ENCODE measurements at regions not wholly inside any gene's neighbourhood (a gene's known extent, or its start where the extent isn't known, plus 50 kb on each side); places are given as distances from the start of the nearest gene placed in this dataset.

- DNase-seq (ENCODE audit: low read depth, low spot score) (peak; percentile 74), ATAC-seq (peak; percentile 85)
- no peaks in the 10 kb centered on the region for H3K79me2 ChIP-seq (ENCODE audit: insufficient read depth, low read length)
- peak overlapping the region; percentile 70 for H3K27ac ChIP-seq (ENCODE audit: low read depth, low read length)
- 0 out of 2 replicates have a peak, but pooled peaks have one; percentile 14 for TF ChIP-seq SIN3A (IDR thresholded peaks at IDR 0.05; ENCODE audit: low read depth)
- TF ChIP-seq EZH2 (IDR thresholded peaks at IDR 0.05) = no peak
- TF ChIP-seq JUND (IDR thresholded peaks at IDR 0.05) = peak; percentile 69
- peak; percentile 34; the same call in 1 of the 2 replicates for TF ChIP-seq CEBPB (IDR thresholded peaks at IDR 0.05; ENCODE audit: low read depth)
- TF ChIP-seq ZNF274 (IDR thresholded peaks at IDR 0.05; ENCODE audit: low read depth, low read length) = no peak
- TF ChIP-seq CBX3 (IDR thresholded peaks at IDR 0.05; ENCODE audit: low read depth) = peak; percentile 56
- TF ChIP-seq FOSL1 (IDR thresholded peaks at IDR 0.05; ENCODE audit: low read depth) = peak; percentile 58; the same call in 1 of the 2 replicates
- peak; percentile 63 for TF ChIP-seq SP1 (IDR thresholded peaks at IDR 0.05; ENCODE audit: low read depth)
- no peak overlapping the region for H3K9ac ChIP-seq (ENCODE audit: low read length)
- H4K20me1 ChIP-seq (ENCODE audit: insufficient read depth) = no peaks in the 10 kb centered on the region
- intact Hi-C loops (cut with micrococcal nuclease) = no loop called here
- H2AFZ ChIP-seq (ENCODE audit: low read depth, low read length, poor library complexity, severe bottlenecking) = peak overlapping the region; percentile 71
- peaks cover 19 to 31% of the 10 kb centered on the region in 2 experiments for H3K4me1 ChIP-seq (ENCODE audit: control insufficient read depth in 1 of 2, insufficient read depth in 2 of 2, low read length in 2 of 2)
- peak overlapping the region; percentile 55 for H3K4me2 ChIP-seq (ENCODE audit: low read length)
- no peaks in the 10 kb centered on the region for H3K27me3 ChIP-seq (ENCODE audit: insufficient read depth, low read length)
- no peaks in the 10 kb centered on the region for H3K36me3 ChIP-seq (ENCODE audit: control insufficient read depth in 1 of 2, insufficient read depth in 2 of 2, low read length in 2 of 2)
- ChIA-PET CTCF (no interaction called here), POLR2A (interaction anchor here (1.1 kb wide), 1 partner anchor 9 kb away, joined by 3 read pairs; no protein-coding TSS in a partner anchor), RAD21 (ENCODE audit: low non-redundant PET in 1 of 2, low total read pairs in 2 of 2, uncharacterized antibody in 2 of 2, unreplicated experiment in 2 of 2) (no interaction called here)
- no TSS peak for BruUV-seq (replicated peaks)
- H3K9me2 ChIP-seq (ENCODE audit: insufficient read depth) = no peaks in the 10 kb centered on the region
- 0 out of 4 replicates have a peak overlapping the region, but pooled peaks of 1 of the 2 experiments have one; percentile 21 for H3K4me3 ChIP-seq (replicated peaks in 1 of 2; ENCODE audit: low read depth in 1 of 2, low read length in 2 of 2)
- no peaks in the 10 kb centered on the region for H3K9me3 ChIP-seq (ENCODE audit: control insufficient read depth in 1 of 2, insufficient read depth in 1 of 2, low read depth in 1 of 2, low read length in 2 of 2)
These were observed 1305.8 kb downstream of the PCDH7 start for GRCh38 chr4:32025851-32026459.

DNA sequence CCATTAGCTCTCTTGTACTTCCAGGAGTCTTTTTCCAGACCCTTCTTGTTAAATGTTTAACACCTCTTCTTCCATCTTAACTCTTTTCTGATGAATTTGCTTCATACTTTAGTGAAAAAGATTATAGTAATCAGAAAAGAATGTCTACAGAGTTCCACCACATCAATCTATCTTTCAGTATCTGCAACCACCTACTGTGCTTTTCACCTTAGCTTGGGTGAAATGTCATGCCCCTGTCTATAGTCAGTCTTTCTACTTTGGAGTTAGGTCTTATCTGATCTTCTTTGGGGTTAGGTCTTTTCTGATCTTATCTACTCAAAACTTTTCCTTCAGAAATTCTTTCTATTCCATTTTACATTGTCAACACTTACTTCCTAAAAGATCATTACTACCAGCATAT, 1310.2 kb downstream of the PCDH7 start:
- Histone ChIP-seq H3K79me2 (ENCODE audit: insufficient read depth, low read length) (no peaks in the 10 kb centered on the region), H3K9ac (ENCODE audit: low read length) (no peak overlapping the region), H3K4me1 (ENCODE audit: control insufficient read depth in 1 of 2, insufficient read depth in 2 of 2, low read length in 2 of 2) (peaks cover 13 to 14% of the 10 kb centered on the region in 2 experiments), H4K20me1 (ENCODE audit: insufficient read depth) (no peaks in the 10 kb centered on the region), H3K27me3 (ENCODE audit: insufficient read depth, low read length) (no peaks in the 10 kb centered on the region), H2AFZ (ENCODE audit: low read depth, low read length, poor library complexity, severe bottlenecking) (no peak overlapping the region), H3K4me3 (replicated peaks in 1 of 2; ENCODE audit: low read depth in 1 of 2, low read length in 2 of 2) (no peak overlapping the region), H3K27ac (ENCODE audit: low read depth, low read length) (no peak overlapping the region), H3K9me3 (ENCODE audit: control insufficient read depth in 1 of 2, insufficient read depth in 1 of 2, low read depth in 1 of 2, low read length in 2 of 2) (no peaks in the 10 kb centered on the region), H3K36me3 (ENCODE audit: control insufficient read depth in 1 of 2, insufficient read depth in 2 of 2, low read length in 2 of 2) (no peaks in the 10 kb centered on the region), H3K9me2 (ENCODE audit: insufficient read depth) (no peaks in the 10 kb centered on the region), H3K4me2 (ENCODE audit: low read length) (no peak overlapping the region)
- BruUV-seq (replicated peaks) = no TSS peak
- ATAC-seq = no peak
- ChIA-PET CTCF (no interaction called here), POLR2A (no interaction called here), RAD21 (ENCODE audit: low non-redundant PET in 1 of 2, low total read pairs in 2 of 2, uncharacterized antibody in 2 of 2, unreplicated experiment in 2 of 2) (no interaction called here)
- intact Hi-C loops (cut with micrococcal nuclease) = no loop called here
- DNase-seq (ENCODE audit: low read depth, low spot score) = no peak
- TF ChIP-seq, protein P1, sequence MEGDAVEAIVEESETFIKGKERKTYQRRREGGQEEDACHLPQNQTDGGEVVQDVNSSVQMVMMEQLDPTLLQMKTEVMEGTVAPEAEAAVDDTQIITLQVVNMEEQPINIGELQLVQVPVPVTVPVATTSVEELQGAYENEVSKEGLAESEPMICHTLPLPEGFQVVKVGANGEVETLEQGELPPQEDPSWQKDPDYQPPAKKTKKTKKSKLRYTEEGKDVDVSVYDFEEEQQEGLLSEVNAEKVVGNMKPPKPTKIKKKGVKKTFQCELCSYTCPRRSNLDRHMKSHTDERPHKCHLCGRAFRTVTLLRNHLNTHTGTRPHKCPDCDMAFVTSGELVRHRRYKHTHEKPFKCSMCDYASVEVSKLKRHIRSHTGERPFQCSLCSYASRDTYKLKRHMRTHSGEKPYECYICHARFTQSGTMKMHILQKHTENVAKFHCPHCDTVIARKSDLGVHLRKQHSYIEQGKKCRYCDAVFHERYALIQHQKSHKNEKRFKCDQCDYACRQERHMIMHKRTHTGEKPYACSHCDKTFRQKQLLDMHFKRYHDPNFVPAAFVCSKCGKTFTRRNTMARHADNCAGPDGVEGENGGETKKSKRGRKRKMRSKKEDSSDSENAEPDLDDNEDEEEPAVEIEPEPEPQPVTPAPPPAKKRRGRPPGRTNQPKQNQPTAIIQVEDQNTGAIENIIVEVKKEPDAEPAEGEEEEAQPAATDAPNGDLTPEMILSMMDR (IDR thresholded peaks at IDR 0.05 in 2 of 3, conservative IDR thresholded peaks at IDR 0.05 in 1 of 3; ENCODE audit: borderline replicate concordance in 1 of 3, insufficient read depth in 1 of 3, low read depth in 2 of 3, low read length in 2 of 3) = no peak
- TF ChIP-seq REST (IDR thresholded peaks at IDR 0.05; ENCODE audit: low read depth) = no peak
- no peak for TF ChIP-seq ELF1 (IDR thresholded peaks at IDR 0.05; ENCODE audit: borderline replicate concordance, low read depth)
- TF ChIP-seq CBX3 (IDR thresholded peaks at IDR 0.05; ENCODE audit: low read depth) = no peak
- TF ChIP-seq EGR1 (IDR thresholded peaks at IDR 0.05; ENCODE audit: low read depth) = no peak
- TF ChIP-seq CEBPB (IDR thresholded peaks at IDR 0.05; ENCODE audit: low read depth) = no peak
- no peak for TF ChIP-seq SIN3A (IDR thresholded peaks at IDR 0.05; ENCODE audit: low read depth)
- TF ChIP-seq YY1 (IDR thresholded peaks at IDR 0.05; ENCODE audit: extremely low read depth, insufficient replicate concordance, low read depth, low read length) = no peak
- TF ChIP-seq RAD21 (IDR thresholded peaks at IDR 0.05; ENCODE audit: low read depth) = no peak
- TF ChIP-seq TCF7L2 (IDR thresholded peaks at IDR 0.05; ENCODE audit: borderline replicate concordance, extremely low read depth, insufficient read depth, insufficient read length) = no peak
- TF ChIP-seq FOSL1 (IDR thresholded peaks at IDR 0.05; ENCODE audit: low read depth) = no peak
- TF ChIP-seq ZFX (IDR thresholded peaks at IDR 0.05) = no peak
- no peak for TF ChIP-seq JUND (IDR thresholded peaks at IDR 0.05)

Measured in HCT116 (cell line).